HFFc6 (cell line): ENCODE measurements at regions not wholly inside any gene's neighbourhood (a gene's known extent, or its start where the extent isn't known, plus 50 kb on each side); places are given as distances from the start of the nearest gene placed in this dataset.

ENCODE experiments used
- DNase-seq: peaks from one replicate; pipeline ENCODE4 v3.0.0-alpha.2; 2018
- H3K27ac Mint-ChIP-seq: 2 replicates; pipeline ENCODE4 v1.8.0; 2020; ENCODE audit warnings: mild to moderate bottlenecking, mixed read lengths
- H3K27me3 Mint-ChIP-seq: 2 replicates; pipeline ENCODE4 v1.8.0; 2021; ENCODE audit warnings: mild to moderate bottlenecking, moderate library complexity, mixed read lengths; ENCODE audit not compliant: insufficient read depth
- H3K36me3 Mint-ChIP-seq: 2 replicates; pipeline ENCODE4 v1.8.0; 2021; ENCODE audit warnings: low read depth, mixed read lengths
- H3K4me1 Mint-ChIP-seq: 2 replicates; pipeline ENCODE4 v1.8.0; 2020; ENCODE audit warnings: low read depth, mixed read lengths
- H3K4me3 Mint-ChIP-seq: 2 replicates; pipeline ENCODE4 v1.8.0; 2020; ENCODE audit warnings: mild to moderate bottlenecking, moderate library complexity, mixed read lengths
- H3K9me3 Mint-ChIP-seq: 2 replicates; pipeline ENCODE4 v1.8.0; 2020; ENCODE audit warnings: mild to moderate bottlenecking, mixed read lengths
- TF ChIP-seq, protein P1 (sequence below): fragments of 200-600 bp; sonication (generic); IDR thresholded peaks from 2 replicates; pipeline ENCODE4 v1.5.0; 2021; ENCODE audit warnings: antibody characterized with exemption, mild to moderate bottlenecking

DNA sequence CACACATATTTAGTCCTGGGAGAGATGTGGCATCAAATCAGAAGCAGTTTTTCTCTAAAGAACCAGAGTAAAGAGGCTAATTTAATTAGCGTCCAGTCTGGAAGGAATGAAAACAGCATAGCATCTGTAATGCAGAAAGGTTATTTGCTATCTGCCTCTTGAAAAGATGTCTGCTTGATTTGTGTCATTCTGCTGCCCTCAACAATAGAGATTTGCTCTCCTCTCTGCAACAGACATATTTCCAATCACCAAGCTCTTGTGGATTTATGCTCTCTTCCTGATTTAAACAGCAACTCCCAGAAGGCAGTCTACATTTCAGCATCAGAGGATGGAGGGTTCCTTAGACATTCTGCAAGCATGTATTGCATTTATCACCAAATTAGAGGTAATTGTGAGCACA, 53.5 kb upstream of the AKAP12 start:
- Mint-ChIP-seq H3K4me3 (no peak overlapping the region), H3K27ac (no peak overlapping the region), H3K4me1 (no peaks in the 10 kb centered on the region), H3K36me3 (no peaks in the 10 kb centered on the region), H3K9me3 (no peaks in the 10 kb centered on the region), H3K27me3 (peaks cover 11% of the 10 kb centered on the region)
- TF ChIP-seq, protein P1, sequence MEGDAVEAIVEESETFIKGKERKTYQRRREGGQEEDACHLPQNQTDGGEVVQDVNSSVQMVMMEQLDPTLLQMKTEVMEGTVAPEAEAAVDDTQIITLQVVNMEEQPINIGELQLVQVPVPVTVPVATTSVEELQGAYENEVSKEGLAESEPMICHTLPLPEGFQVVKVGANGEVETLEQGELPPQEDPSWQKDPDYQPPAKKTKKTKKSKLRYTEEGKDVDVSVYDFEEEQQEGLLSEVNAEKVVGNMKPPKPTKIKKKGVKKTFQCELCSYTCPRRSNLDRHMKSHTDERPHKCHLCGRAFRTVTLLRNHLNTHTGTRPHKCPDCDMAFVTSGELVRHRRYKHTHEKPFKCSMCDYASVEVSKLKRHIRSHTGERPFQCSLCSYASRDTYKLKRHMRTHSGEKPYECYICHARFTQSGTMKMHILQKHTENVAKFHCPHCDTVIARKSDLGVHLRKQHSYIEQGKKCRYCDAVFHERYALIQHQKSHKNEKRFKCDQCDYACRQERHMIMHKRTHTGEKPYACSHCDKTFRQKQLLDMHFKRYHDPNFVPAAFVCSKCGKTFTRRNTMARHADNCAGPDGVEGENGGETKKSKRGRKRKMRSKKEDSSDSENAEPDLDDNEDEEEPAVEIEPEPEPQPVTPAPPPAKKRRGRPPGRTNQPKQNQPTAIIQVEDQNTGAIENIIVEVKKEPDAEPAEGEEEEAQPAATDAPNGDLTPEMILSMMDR = no peak
- DNase-seq = no peak

DNA sequence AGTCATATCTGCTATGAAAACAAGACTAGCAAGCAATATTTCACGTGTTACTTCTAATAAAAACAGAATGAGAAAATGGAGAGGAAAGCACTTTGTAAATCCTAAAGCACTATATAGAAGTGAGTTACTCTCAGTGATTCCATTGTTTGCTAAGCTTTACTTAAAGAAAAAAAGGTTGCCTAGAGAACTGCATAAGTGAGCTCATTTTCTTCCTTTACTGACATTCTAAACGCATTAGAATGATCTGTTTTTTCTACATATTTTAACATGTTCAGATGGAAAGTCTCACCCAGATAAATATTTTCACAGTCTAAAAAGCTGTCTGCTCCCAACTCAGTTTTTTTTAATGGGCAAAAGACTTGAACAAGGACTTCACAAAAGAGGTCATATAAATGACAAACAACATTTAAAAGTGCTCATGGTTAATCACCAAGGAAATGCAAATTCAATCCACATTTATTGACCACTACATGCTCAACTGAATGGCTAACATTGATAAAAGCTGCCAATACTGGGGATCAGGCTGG, 52.9 kb upstream of the AKAP12 start:
- DNase-seq = no peak
- H3K36me3 Mint-ChIP-seq = no peaks in the 10 kb centered on the region
- no peak overlapping the region for H3K27ac Mint-ChIP-seq
- TF ChIP-seq, protein P1 = no peak
- no peak overlapping the region for H3K4me3 Mint-ChIP-seq
- no peaks in the 10 kb centered on the region for H3K4me1 Mint-ChIP-seq
- peaks cover 14% of the 10 kb centered on the region for H3K27me3 Mint-ChIP-seq
- no peaks in the 10 kb centered on the region for H3K9me3 Mint-ChIP-seq
